ENCODE measurements at regions not wholly inside any gene's neighbourhood (a gene's known extent, or its start where the extent isn't known, plus 50 kb on each side); places are given as distances from the start of the nearest gene placed in this dataset.

DNA sequence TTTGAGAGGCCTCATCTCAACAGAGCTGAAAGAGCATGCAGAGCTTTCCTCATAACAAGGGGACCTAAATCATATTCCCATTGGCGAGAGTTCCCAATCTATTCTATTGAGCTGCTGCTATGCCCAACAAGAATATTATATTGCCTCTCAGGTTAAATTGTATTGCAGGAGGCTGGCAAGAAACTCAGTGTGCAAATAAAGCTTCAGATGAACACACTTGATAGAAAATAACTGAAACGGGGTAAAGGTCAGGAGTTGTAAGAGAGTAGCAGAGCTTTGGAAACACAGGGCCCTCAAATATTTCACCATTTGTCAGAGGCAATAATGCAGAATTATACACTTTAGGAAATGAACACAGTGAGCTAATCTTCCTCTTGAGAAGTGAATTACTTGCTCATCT lies 364.3 kb upstream of the SPTLC3 start:
- Histone ChIP-seq H3K4ac (replicated peaks; ENCODE audit: insufficient read length, low read depth, low read length) (no peak overlapping the region), H4K91ac (replicated peaks; ENCODE audit: insufficient read length, low read length) (no peak overlapping the region), H3K4me3 (ENCODE audit: extremely low read depth in 1 of 4, insufficient read depth in 2 of 4, low read depth in 3 of 4, low read length in 4 of 4) (no peak overlapping the region), H3K27me3 (replicated peaks in 1 of 4; ENCODE audit: control insufficient read depth in 3 of 4, extremely low read depth in 1 of 4, insufficient read depth in 3 of 4, low read length in 3 of 4) (no peaks in the 10 kb centered on the region), H3K4me2 (ENCODE audit: insufficient read depth in 1 of 2, low read depth in 2 of 2, low read length in 2 of 2) (no peak overlapping the region), H2AK5ac (ENCODE audit: low read depth, low read length) (no peak overlapping the region), H2BK15ac (ENCODE audit: low read length) (no peak overlapping the region), H3K18ac (ENCODE audit: extremely low read depth, low read length) (no peak overlapping the region), H3K36me3 (ENCODE audit: control insufficient read depth in 2 of 4, insufficient read depth in 4 of 4, low read length in 3 of 4) (no peaks in the 10 kb centered on the region), H2BK20ac (ENCODE audit: low read length) (no peak overlapping the region), H3K23me2 (ENCODE audit: low read depth, low read length) (no peaks in the 10 kb centered on the region; the same call in 1 of the 2 replicates), H3K23ac (ENCODE audit: insufficient read length) (no peak overlapping the region), H4K8ac (ENCODE audit: extremely low read depth, insufficient read depth, low read length) (no peak overlapping the region), H4K20me1 (replicated peaks in 1 of 2; ENCODE audit: control insufficient read depth in 1 of 2, insufficient read depth in 2 of 2, low read length in 2 of 2) (peaks cover 0 to 1% of the 10 kb centered on the region in 2 experiments), H2BK12ac (ENCODE audit: low read depth, low read length) (no peak overlapping the region), H2AFZ (ENCODE audit: low read length) (no peak overlapping the region), H3K27ac (ENCODE audit: low read depth, low read length) (no peak overlapping the region), H3K9ac (replicated peaks in 1 of 4; ENCODE audit: extremely low read depth in 1 of 4, low read depth in 3 of 4, low read length in 3 of 4) (no peak overlapping the region), H3K79me2 (ENCODE audit: control insufficient read depth in 1 of 2, insufficient read depth in 2 of 2, low read length in 2 of 2) (no peaks in the 10 kb centered on the region), H3K14ac (ENCODE audit: insufficient read length) (no peak overlapping the region), H2BK5ac (ENCODE audit: low read depth, low read length) (no peak overlapping the region), H3K4me1 (replicated peaks in 1 of 4; ENCODE audit: control insufficient read depth in 3 of 4, insufficient read depth in 4 of 4, low read length in 3 of 4) (peaks cover 0 to 3% (median 0%) of the 10 kb centered on the region in 4 experiments; a peak in 1 of 7 replicates), H4K5ac (ENCODE audit: insufficient read length, low read depth, low read length) (no peak overlapping the region), H3K56ac (replicated peaks; ENCODE audit: insufficient read length, low read depth, low read length) (no peak overlapping the region), H2BK120ac (replicated peaks; ENCODE audit: low read depth, low read length) (no peak overlapping the region), H3K79me1 (ENCODE audit: low read depth, low read length) (no peaks in the 10 kb centered on the region), H3K9me3 (ENCODE audit: insufficient read depth in 2 of 2, low read depth in 1 of 2, low read length in 1 of 2) (no peaks in the 10 kb centered on the region)
- FAIRE-seq (no peak), DNase-seq (ENCODE audit: low read depth in 1 of 2, low spot score in 2 of 2) (no peak)
- POLR2A ChIA-PET (ENCODE audit: partially characterized antibody), result no interaction called here
- WGBS, 2 experiments (ENCODE audit: extremely low coverage in 1 of 2, insufficient coverage in 1 of 2, insufficient read length in 1 of 2, insufficient replicate concordance in 2 of 2, low coverage in 1 of 2, low lambda C conversion rate in 2 of 2, missing lambda C conversion rate in 1 of 2), result 83% methylated on average over 2 of the region's 2 CpGs; no CpG with 5 or more reads in 1 of the 2 experiments
- CTCF ChIA-PET (ENCODE audit: partially characterized antibody), result interaction anchor here (1.6 to 2.3 kb wide), 2 partner anchors 12 to 85 kb away, joined by 5 read pairs; no protein-coding TSS in a partner anchor
- TF ChIP-seq RBBP5 (IDR thresholded peaks at IDR 0.05; ENCODE audit: borderline replicate concordance, low read depth, low read length), result no peak
- TF ChIP-seq, protein P1, sequence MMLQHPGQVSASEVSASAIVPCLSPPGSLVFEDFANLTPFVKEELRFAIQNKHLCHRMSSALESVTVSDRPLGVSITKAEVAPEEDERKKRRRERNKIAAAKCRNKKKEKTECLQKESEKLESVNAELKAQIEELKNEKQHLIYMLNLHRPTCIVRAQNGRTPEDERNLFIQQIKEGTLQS (IDR thresholded peaks at IDR 0.05; ENCODE audit: insufficient read depth, low read depth, low read length), result no peak
- TF ChIP-seq SIN3A (conservative IDR thresholded peaks at IDR 0.05 in 1 of 2, IDR thresholded peaks at IDR 0.05 in 1 of 2; ENCODE audit: low read depth in 1 of 2, low read length in 2 of 2), result no peak
- TF ChIP-seq EZH2 (IDR thresholded peaks at IDR 0.05; ENCODE audit: low read depth, low read length, severe bottlenecking), result no peak
- no peak for TF ChIP-seq SAP30 (IDR thresholded peaks at IDR 0.05; ENCODE audit: insufficient read depth, insufficient replicate concordance, low read length)
- no peak for TF ChIP-seq BRCA1 (IDR thresholded peaks at IDR 0.05; ENCODE audit: low read depth, low read length)
- no peak for TF ChIP-seq TBP (IDR thresholded peaks at IDR 0.05; ENCODE audit: low read depth, low read length)
- TF ChIP-seq RNF2 (IDR thresholded peaks at IDR 0.05; ENCODE audit: borderline replicate concordance, low read depth, low read length, missing control alignments, poor library complexity, severe bottlenecking), result no peak
- no peak for TF ChIP-seq SRF (IDR thresholded peaks at IDR 0.05; ENCODE audit: low read depth, low read length)
- no peak for TF ChIP-seq SUZ12 (IDR thresholded peaks at IDR 0.05; ENCODE audit: low read length)
- TF ChIP-seq JUND (IDR thresholded peaks at IDR 0.05; ENCODE audit: low read length), result no peak

All from H1 (cell line).